OCI-LY7 (cell line): ENCODE measurements at regions not wholly inside any gene's neighbourhood (a gene's known extent, or its start where the extent isn't known, plus 50 kb on each side); places are given as distances from the start of the nearest gene placed in this dataset.
"Not testable (repeated sequence)": the region's sequence is repeated elsewhere in the genome, so short reads cannot be mapped to it uniquely, and the experiment has no call there.

Experiments
- BruUV-seq: library from RNA; stranded (reverse); fragments of 400-500 nt; replicated peaks from 2 replicates; lab custom pipeline; 2021; lab: Mats Ljungman, UMichigan
- CTCF ChIA-PET: fragments of 300-600 bp; sonication (Branson Sonifier 250); formaldehyde crosslinking; loops from one replicate; lab custom pipeline; 2022; ENCODE audit warnings: antibody characterized with exemption; ENCODE audit not compliant: unreplicated experiment; lab: Charles Lee
- POLR2A ChIA-PET: fragments of 300-600 bp; sonication (Branson Sonifier 250); formaldehyde crosslinking; loops from one replicate; lab custom pipeline; 2022; ENCODE audit warnings: antibody characterized with exemption; lab: Charles Lee
- DNase-seq: peaks from one replicate; pipeline ENCODE4 v3.0.0-alpha.2; 2015; ENCODE audit warnings: low spot score
- H2AFZ ChIP-seq: fragments of 200-600 bp; sonication (generic), shearing (Covaris generic); 2 replicates; pipeline ENCODE4 v1.6.1; 2014; ENCODE audit warnings: mild to moderate bottlenecking, antibody characterized with exemption, low read length, moderate library complexity
- H3K27ac ChIP-seq: fragments of 200-600 bp; sonication (generic); 2 replicates; pipeline ENCODE4 v1.5.1; 2014; ENCODE audit warnings: mixed run types, low read depth, mild to moderate bottlenecking, moderate library complexity, low read length, inconsistent platforms; ENCODE audit not compliant: poor library complexity, severe bottlenecking
- H3K36me3 ChIP-seq: fragments of 200-600 bp; sonication (generic); 2 replicates; pipeline ENCODE4 v1.6.1; 2014; ENCODE audit warnings: mild to moderate bottlenecking, antibody characterized with exemption, low read length, moderate library complexity, mixed read lengths; ENCODE audit not compliant: insufficient read depth
- H3K4me1 ChIP-seq: fragments of 200-600 bp; sonication (generic); 2 replicates; pipeline ENCODE4 v1.5.1; 2014; ENCODE audit warnings: mild to moderate bottlenecking, low read length; ENCODE audit not compliant: insufficient read depth, poor library complexity, severe bottlenecking
- H3K4me2 ChIP-seq: fragments of 200-600 bp; sonication (generic); 2 replicates; pipeline ENCODE4 v1.6.1; 2014; ENCODE audit warnings: mild to moderate bottlenecking, low read length
- H3K4me3 ChIP-seq: fragments of 200-600 bp; sonication (generic); 2 replicates; pipeline ENCODE4 v1.5.1; 2014; ENCODE audit warnings: mild to moderate bottlenecking, low read depth, low read length; ENCODE audit not compliant: poor library complexity, severe bottlenecking
- H3K79me2 ChIP-seq: fragments of 200-600 bp; sonication (generic); 2 replicates; pipeline ENCODE4 v1.6.1; 2016; ENCODE audit warnings: low read depth, mild to moderate bottlenecking, low read length, moderate library complexity, mixed read lengths; ENCODE audit not compliant: insufficient read depth
- H3K9me2 ChIP-seq: fragments of 200-600 bp; sonication (generic); 2 replicates; pipeline ENCODE4 v1.6.1; 2016; ENCODE audit warnings: mild to moderate bottlenecking, low read length, mixed read lengths; ENCODE audit not compliant: insufficient read depth
- H3K9me3 ChIP-seq: fragments of 200-600 bp; sonication (generic); 2 replicates; pipeline ENCODE4 v1.6.1; 2014; ENCODE audit warnings: mild to moderate bottlenecking, mixed run types, low read length, mixed read lengths
- H4K20me1 ChIP-seq: fragments of 200-600 bp; sonication (generic); 2 replicates; pipeline ENCODE4 v1.6.1; 2014; ENCODE audit warnings: mild to moderate bottlenecking, antibody characterized with exemption, low read length, moderate library complexity, mixed read lengths; ENCODE audit not compliant: insufficient read depth
- EZH2phosphoT487 ChIP-seq: fragments of 200-600 bp; sonication (generic); IDR thresholded peaks from 2 replicates; pipeline ENCODE4 v1.6.1; 2018; ENCODE audit warnings: low read depth, borderline replicate concordance, mild to moderate bottlenecking, mixed run types, antibody characterized with exemption, low read length, moderate library complexity, mixed read lengths
- intact Hi-C: fragments of 100-400 bp; cut with micrococcal nuclease; formaldehyde crosslinking; loops from one replicate; pipeline ENCODE4 v1.10.0; 2022; ENCODE audit not compliant: unreplicated experiment
- TF ChIP-seq, protein P1 (sequence below): fragments of 200-600 bp; sonication (generic); conservative IDR thresholded peaks from 2 replicates; pipeline ENCODE4 v1.5.1; 2014; ENCODE audit warnings: mild to moderate bottlenecking, antibody characterized with exemption, low read length, moderate library complexity, mixed read lengths

DNA sequence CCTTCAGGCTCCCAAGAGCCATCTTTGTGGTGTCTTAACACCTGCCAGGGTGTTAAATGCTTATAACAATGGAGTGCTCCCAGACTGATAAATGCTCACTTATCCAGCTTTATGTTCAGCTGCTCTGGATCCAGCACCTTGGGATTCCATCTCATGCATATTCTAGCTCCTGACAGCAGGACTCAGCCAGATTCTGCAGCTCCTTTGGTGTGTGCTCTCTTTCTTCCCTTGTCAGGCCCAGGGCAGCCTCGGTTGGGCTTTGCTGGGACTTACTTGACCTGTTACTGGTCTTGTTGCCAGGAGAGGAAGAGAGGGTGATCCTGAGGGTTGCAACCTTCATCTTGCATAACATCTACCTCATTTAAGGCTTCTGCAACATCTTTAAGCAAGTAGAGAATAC, 59.4 kb upstream of the CCNY start:
- intact Hi-C loops = no loop called here
- no peak overlapping the region for H3K4me3 ChIP-seq
- H3K4me2 ChIP-seq = no peak overlapping the region
- H3K27ac ChIP-seq = no peak overlapping the region
- ChIA-PET POLR2A (interaction anchor here (1.0 to 1.2 kb wide), 2 partner anchors 71 to 110 kb away, joined by 3 to 5 read pairs; no protein-coding TSS in a partner anchor), CTCF (interaction anchor here (1.0 kb wide), 1 partner anchor 26 kb away, joined by 3 read pairs; no protein-coding TSS in a partner anchor)
- H3K9me2 ChIP-seq = no peaks in the 10 kb centered on the region
- H3K36me3 ChIP-seq = no peaks in the 10 kb centered on the region
- BruUV-seq = no TSS peak
- H2AFZ ChIP-seq = no peak overlapping the region
- H4K20me1 ChIP-seq = no peaks in the 10 kb centered on the region
- no peak for DNase-seq
- TF ChIP-seq, protein P1, sequence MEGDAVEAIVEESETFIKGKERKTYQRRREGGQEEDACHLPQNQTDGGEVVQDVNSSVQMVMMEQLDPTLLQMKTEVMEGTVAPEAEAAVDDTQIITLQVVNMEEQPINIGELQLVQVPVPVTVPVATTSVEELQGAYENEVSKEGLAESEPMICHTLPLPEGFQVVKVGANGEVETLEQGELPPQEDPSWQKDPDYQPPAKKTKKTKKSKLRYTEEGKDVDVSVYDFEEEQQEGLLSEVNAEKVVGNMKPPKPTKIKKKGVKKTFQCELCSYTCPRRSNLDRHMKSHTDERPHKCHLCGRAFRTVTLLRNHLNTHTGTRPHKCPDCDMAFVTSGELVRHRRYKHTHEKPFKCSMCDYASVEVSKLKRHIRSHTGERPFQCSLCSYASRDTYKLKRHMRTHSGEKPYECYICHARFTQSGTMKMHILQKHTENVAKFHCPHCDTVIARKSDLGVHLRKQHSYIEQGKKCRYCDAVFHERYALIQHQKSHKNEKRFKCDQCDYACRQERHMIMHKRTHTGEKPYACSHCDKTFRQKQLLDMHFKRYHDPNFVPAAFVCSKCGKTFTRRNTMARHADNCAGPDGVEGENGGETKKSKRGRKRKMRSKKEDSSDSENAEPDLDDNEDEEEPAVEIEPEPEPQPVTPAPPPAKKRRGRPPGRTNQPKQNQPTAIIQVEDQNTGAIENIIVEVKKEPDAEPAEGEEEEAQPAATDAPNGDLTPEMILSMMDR = no peak
- no peak for TF ChIP-seq EZH2phosphoT487
- no peaks in the 10 kb centered on the region for H3K79me2 ChIP-seq
- 0 out of 2 replicates have a peak, but pooled peaks cover 4% of the 10 kb centered on the region for H3K9me3 ChIP-seq
- H3K4me1 ChIP-seq = no peaks in the 10 kb centered on the region

DNA sequence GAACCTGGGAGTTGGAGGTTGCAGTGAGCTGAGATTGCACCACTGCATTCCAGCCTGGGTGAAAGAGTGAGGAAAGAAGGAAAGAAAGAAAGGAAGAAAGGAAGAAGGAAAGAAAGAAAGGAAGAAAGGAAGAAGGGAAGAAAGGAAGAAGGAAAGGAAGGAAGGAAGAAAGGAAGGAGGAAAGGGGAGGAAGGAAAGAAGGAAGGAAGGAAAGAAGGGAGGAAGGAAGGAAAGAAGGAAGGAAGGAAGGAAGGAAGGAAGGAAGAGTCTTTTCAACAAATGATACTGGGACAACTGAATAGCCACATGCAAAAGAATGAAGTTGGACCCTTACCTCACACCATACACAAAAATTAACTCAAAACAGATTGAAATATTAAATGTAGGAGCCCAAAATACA, 56.1 kb upstream of the CCNY start:
- H3K4me2 ChIP-seq, BruUV-seq, H3K4me3 ChIP-seq, H3K27ac ChIP-seq, intact Hi-C loops, H3K36me3 ChIP-seq, H3K9me2 ChIP-seq, H4K20me1 ChIP-seq, H3K4me1 ChIP-seq, H3K9me3 ChIP-seq, H2AFZ ChIP-seq, DNase-seq, CTCF ChIA-PET, H3K79me2 ChIP-seq: not testable (repeated sequence)
- POLR2A ChIA-PET = interaction anchor here (0.9 kb wide), 1 partner anchor 113 kb away, joined by 3 read pairs; no protein-coding TSS in a partner anchor
